ENCODE measurements at regions not wholly inside any gene's neighbourhood (a gene's known extent, or its start where the extent isn't known, plus 50 kb on each side); places are given as distances from the start of the nearest gene placed in this dataset.
"Not testable (repeated sequence)": the region's sequence is repeated elsewhere in the genome, so short reads cannot be mapped to it uniquely, and the experiment has no call there.

DNA sequence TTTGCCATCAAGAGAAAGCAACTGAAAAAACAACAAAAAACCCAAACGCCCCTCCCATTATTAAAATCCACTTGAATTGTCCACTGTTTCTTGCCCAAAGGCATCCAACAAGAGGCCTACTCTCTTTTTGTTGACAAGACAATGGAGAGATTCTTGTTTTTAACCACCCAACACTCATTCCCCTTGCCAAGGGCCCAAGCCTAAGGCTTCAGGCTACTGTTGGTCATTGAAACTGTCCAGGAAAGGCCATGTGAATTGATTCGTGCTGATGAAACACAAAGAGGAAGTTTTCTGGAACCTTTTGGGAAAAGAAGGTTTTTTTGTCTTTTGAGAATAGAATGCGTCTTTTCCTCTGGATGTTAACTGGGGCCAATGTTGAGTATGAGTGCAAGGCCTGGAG is 157.4 kb upstream of the PFN2 start:
- Histone ChIP-seq H3K4me1 (ENCODE audit: control insufficient read depth in 2 of 2, insufficient read depth in 2 of 2, low read length in 2 of 2) (no peaks in the 10 kb centered on the region), H3K27ac (ENCODE audit: low read depth in 2 of 2, low read length in 2 of 2) (no peak overlapping the region), H3K36me3 (ENCODE audit: control insufficient read depth in 2 of 2, insufficient read depth in 2 of 2, low read length in 2 of 2) (no peaks in the 10 kb centered on the region), H3K9me3 (ENCODE audit: control insufficient read depth in 2 of 2, low read length in 2 of 2) (no peaks in the 10 kb centered on the region), H3K4me3 (ENCODE audit: low read length in 2 of 2) (no peak overlapping the region), H3K9ac (ENCODE audit: low read depth in 1 of 2, low read length in 2 of 2) (no peak overlapping the region), H3K27me3 (ENCODE audit: control insufficient read depth in 2 of 2, insufficient read depth in 2 of 2, low read length in 2 of 2) (no peaks in the 10 kb centered on the region)

DNA sequence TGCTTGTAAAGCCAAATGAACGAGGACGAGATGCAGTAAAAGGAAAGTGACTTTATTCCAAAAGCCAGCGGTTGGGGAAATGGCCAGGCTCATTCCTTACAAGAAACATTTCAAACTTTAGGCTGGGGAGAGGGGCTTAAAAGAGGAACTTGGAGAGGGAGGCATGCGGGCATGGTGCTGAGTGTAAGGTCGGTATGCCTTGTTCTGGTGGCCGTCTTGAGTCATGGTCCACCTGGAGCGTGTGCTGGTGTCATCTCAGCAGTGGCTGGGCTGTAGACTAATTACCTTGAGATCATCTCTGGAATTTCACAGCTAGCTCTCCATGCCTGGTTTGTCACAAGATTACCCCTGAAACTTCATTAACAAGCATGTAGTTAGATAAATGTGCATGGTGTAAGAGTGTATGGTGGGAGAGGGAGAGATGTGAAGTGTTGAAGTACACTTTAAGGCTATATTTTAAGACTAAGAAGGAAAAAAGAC is 156.4 kb upstream of the PFN2 start:
- Histone ChIP-seq H3K36me3 (ENCODE audit: control insufficient read depth in 2 of 2, insufficient read depth in 2 of 2, low read length in 2 of 2) (no peaks in the 10 kb centered on the region), H3K27me3 (ENCODE audit: control insufficient read depth in 2 of 2, insufficient read depth in 2 of 2, low read length in 2 of 2) (no peaks in the 10 kb centered on the region), H3K27ac (ENCODE audit: low read depth in 2 of 2, low read length in 2 of 2) (no peak overlapping the region), H3K4me1 (ENCODE audit: control insufficient read depth in 2 of 2, insufficient read depth in 2 of 2, low read length in 2 of 2) (no peaks in the 10 kb centered on the region), H3K9ac (ENCODE audit: low read depth in 1 of 2, low read length in 2 of 2) (no peak overlapping the region), H3K4me3 (ENCODE audit: low read length in 2 of 2) (no peak overlapping the region), H3K9me3 (ENCODE audit: control insufficient read depth in 2 of 2, low read length in 2 of 2) (no peaks in the 10 kb centered on the region)

DNA sequence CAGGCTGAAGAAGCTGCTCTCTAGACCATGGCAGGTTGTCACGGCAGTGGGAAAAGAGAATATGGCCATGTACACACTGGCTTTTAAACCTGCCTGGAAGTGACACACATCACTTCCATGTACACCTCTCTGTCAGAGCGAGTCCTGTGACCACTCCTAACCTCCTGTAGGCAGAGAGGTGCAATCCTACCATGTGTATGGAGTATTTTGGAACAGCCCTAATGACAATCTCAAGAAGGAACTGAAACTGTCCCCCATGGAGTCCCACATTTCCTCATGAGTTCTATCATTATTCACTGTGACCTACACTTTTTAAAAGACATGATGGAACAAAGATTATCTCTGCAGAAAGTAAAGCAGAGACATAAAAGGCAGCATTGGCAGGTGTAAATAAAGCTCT is 153.4 kb upstream of the PFN2 start:
- Histone ChIP-seq H3K27ac (ENCODE audit: low read depth in 2 of 2, low read length in 2 of 2) (no peak overlapping the region), H3K9me3 (ENCODE audit: control insufficient read depth in 2 of 2, low read length in 2 of 2) (no peaks in the 10 kb centered on the region), H3K4me1 (ENCODE audit: control insufficient read depth in 2 of 2, insufficient read depth in 2 of 2, low read length in 2 of 2) (no peaks in the 10 kb centered on the region), H3K4me3 (ENCODE audit: low read length in 2 of 2) (no peak overlapping the region), H3K27me3 (ENCODE audit: control insufficient read depth in 2 of 2, insufficient read depth in 2 of 2, low read length in 2 of 2) (no peaks in the 10 kb centered on the region), H3K9ac (ENCODE audit: low read depth in 1 of 2, low read length in 2 of 2) (no peak overlapping the region), H3K36me3 (ENCODE audit: control insufficient read depth in 2 of 2, insufficient read depth in 2 of 2, low read length in 2 of 2) (no peaks in the 10 kb centered on the region)

DNA sequence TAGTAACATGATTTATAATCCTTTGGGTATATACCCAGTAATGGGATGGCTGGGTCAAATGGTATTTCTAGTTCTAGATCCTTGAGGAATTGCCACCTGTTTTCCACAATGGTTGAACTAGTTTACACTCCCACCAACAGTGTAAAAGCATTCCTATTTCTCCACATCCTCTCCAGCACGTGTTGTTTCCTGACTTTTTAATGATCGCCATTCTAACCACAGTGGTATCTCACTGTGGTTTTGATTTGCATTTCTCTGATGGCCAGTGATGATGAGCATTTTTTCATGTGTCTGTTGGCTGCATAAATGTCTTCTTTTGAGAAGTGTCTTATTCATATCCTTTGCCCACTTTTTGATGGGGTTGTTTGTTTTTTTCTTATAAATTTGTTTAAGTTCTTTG is 152.6 kb upstream of the PFN2 start:
- not testable (repeated sequence) for H3K27ac ChIP-seq (ENCODE audit: low read depth in 2 of 2, low read length in 2 of 2); H3K4me1 ChIP-seq (ENCODE audit: control insufficient read depth in 2 of 2, insufficient read depth in 2 of 2, low read length in 2 of 2); H3K36me3 ChIP-seq (ENCODE audit: control insufficient read depth in 2 of 2, insufficient read depth in 2 of 2, low read length in 2 of 2); H3K9ac ChIP-seq (ENCODE audit: low read depth in 1 of 2, low read length in 2 of 2); H3K9me3 ChIP-seq (ENCODE audit: control insufficient read depth in 2 of 2, low read length in 2 of 2); H3K4me3 ChIP-seq (ENCODE audit: low read length in 2 of 2); H3K27me3 ChIP-seq (ENCODE audit: control insufficient read depth in 2 of 2, insufficient read depth in 2 of 2, low read length in 2 of 2)

DNA sequence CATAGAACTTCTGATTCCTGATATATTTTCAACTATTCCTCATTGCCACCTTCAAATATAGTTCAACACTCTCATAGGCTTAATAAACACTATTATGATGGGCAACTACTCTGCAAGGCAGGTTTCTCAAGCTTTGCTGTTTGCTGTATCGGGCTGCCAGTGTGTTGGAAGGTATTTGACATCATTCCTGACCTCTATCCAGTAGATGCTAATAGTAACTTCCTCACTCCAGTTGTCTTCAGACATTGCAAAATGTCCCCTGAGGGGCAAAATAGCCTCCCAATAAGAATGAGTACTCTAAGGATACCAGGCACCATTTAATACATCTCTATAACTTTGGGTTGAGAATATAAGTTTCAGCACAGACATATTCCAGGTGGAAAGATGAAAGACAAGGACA is 147.5 kb upstream of the PFN2 start:
- Histone ChIP-seq H3K27me3 (ENCODE audit: control insufficient read depth in 2 of 2, insufficient read depth in 2 of 2, low read length in 2 of 2) (no peaks in the 10 kb centered on the region), H3K9ac (ENCODE audit: low read depth in 1 of 2, low read length in 2 of 2) (no peak overlapping the region), H3K9me3 (ENCODE audit: control insufficient read depth in 2 of 2, low read length in 2 of 2) (no peaks in the 10 kb centered on the region), H3K4me1 (ENCODE audit: control insufficient read depth in 2 of 2, insufficient read depth in 2 of 2, low read length in 2 of 2) (no peaks in the 10 kb centered on the region), H3K36me3 (ENCODE audit: control insufficient read depth in 2 of 2, insufficient read depth in 2 of 2, low read length in 2 of 2) (no peaks in the 10 kb centered on the region), H3K4me3 (ENCODE audit: low read length in 2 of 2) (no peak overlapping the region), H3K27ac (ENCODE audit: low read depth in 2 of 2, low read length in 2 of 2) (no peak overlapping the region)

DNA sequence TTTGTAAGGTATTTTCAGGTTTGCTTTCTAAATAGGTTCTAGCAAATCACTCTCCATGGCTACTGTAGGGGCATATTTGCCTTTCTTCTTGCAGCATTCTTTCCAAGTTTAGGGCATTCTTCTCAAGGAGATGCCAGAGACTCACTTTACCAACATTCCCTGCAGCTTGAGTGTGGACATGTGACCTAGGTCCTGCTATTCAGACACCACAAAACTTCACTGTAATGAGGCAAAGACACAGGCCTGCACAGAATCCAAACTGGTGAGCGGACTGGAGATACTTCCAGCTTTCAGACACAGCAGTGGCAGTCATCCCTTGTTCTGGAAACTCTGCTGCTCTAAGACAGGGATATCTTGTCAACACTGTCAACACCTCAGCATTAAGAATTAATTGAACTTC is 146.4 kb upstream of the PFN2 start:
- Histone ChIP-seq H3K9me3 (ENCODE audit: control insufficient read depth in 2 of 2, low read length in 2 of 2) (no peaks in the 10 kb centered on the region), H3K36me3 (ENCODE audit: control insufficient read depth in 2 of 2, insufficient read depth in 2 of 2, low read length in 2 of 2) (no peaks in the 10 kb centered on the region), H3K27ac (ENCODE audit: low read depth in 2 of 2, low read length in 2 of 2) (no peak overlapping the region), H3K9ac (ENCODE audit: low read depth in 1 of 2, low read length in 2 of 2) (no peak overlapping the region), H3K4me3 (ENCODE audit: low read length in 2 of 2) (no peak overlapping the region), H3K4me1 (ENCODE audit: control insufficient read depth in 2 of 2, insufficient read depth in 2 of 2, low read length in 2 of 2) (no peaks in the 10 kb centered on the region), H3K27me3 (ENCODE audit: control insufficient read depth in 2 of 2, insufficient read depth in 2 of 2, low read length in 2 of 2) (no peaks in the 10 kb centered on the region)

DNA sequence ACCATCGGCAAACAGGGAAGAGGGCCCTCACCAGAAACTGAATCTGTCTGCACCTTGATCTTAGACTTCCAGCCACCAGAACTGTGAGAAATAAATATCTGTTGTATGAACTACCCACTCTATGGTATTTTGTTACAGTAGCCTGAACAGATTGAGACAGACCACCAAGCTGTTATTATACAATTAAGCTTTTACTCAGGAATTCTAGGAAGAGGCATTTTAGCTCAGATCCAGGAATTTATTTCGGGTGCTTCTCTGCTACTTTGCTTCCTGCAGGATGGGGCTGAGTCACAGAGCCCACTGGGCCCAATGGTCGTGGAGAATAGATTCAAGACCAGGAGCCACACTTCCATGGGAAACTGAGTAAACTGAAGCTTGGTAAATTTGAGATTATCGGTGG is 145.5 kb upstream of the PFN2 start:
- H3K4me1 ChIP-seq (ENCODE audit: control insufficient read depth in 2 of 2, insufficient read depth in 2 of 2, low read length in 2 of 2) = no peaks in the 10 kb centered on the region
- no peaks in the 10 kb centered on the region for H3K27me3 ChIP-seq (ENCODE audit: control insufficient read depth in 2 of 2, insufficient read depth in 2 of 2, low read length in 2 of 2)
- no peak overlapping the region for H3K27ac ChIP-seq (ENCODE audit: low read depth in 2 of 2, low read length in 2 of 2)
- H3K9me3 ChIP-seq (ENCODE audit: control insufficient read depth in 2 of 2, low read length in 2 of 2) = no peaks in the 10 kb centered on the region
- no peak overlapping the region for H3K4me3 ChIP-seq (ENCODE audit: low read length in 2 of 2)
- H3K36me3 ChIP-seq (ENCODE audit: control insufficient read depth in 2 of 2, insufficient read depth in 2 of 2, low read length in 2 of 2) = no peaks in the 10 kb centered on the region
- H3K9ac ChIP-seq (ENCODE audit: low read depth in 1 of 2, low read length in 2 of 2) = no peak overlapping the region

DNA sequence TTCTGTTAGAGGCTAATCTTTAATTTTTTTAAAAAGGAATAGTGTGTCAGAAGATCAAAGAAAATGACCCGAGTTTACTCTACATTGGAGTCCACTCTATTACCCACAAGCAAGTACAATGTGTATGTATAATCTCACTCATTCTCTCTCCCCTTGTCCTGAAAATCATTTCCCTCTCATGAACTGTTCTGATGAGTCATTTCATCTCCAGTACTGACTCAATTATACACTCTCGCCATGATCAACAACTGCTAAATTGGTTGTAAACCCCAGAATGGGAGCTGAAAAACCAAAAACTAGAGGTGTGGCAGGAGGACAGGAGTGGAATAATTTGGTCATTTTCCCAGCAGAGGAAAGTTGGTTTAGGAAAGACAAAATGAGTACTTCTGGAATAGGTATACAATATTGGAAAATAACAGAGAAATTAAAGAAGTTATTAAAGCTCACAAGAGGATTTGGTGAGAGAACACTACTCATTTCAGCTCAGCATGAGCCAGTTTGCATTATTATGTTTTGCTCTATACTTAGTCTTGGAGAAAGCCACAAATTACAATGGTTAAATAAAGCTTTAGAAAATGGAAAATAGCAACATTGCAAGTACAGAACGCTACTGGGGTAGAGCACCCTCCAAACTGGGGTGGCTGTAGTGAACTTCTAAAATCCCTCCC is 144.3 kb upstream of the PFN2 start:
- Histone ChIP-seq H3K36me3 (ENCODE audit: control insufficient read depth in 2 of 2, insufficient read depth in 2 of 2, low read length in 2 of 2) (no peaks in the 10 kb centered on the region), H3K27ac (ENCODE audit: low read depth in 2 of 2, low read length in 2 of 2) (no peak overlapping the region), H3K27me3 (ENCODE audit: control insufficient read depth in 2 of 2, insufficient read depth in 2 of 2, low read length in 2 of 2) (no peaks in the 10 kb centered on the region), H3K4me3 (ENCODE audit: low read length in 2 of 2) (no peak overlapping the region), H3K9me3 (ENCODE audit: control insufficient read depth in 2 of 2, low read length in 2 of 2) (no peaks in the 10 kb centered on the region), H3K4me1 (ENCODE audit: control insufficient read depth in 2 of 2, insufficient read depth in 2 of 2, low read length in 2 of 2) (no peaks in the 10 kb centered on the region), H3K9ac (ENCODE audit: low read depth in 1 of 2, low read length in 2 of 2) (no peak overlapping the region)

DNA sequence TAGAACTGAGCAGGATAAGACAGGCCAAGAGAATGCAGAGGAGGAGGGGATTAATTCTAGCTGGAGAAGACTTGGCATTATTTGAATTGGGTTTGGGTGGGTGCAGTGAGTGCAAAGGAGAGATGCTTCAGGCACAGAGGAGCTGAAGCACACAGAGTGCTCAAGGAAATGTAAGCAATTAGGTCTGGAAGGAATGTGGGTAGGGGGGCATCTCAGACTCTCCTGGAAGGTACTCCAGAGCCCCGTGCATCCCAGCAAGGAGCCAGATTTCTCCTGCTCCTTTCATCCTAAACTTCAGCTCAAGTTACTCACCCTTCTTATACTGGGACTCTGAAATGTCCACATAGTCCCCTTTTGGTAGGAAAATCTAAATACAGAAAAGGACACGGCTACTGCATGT is 143.6 kb upstream of the PFN2 start:
- Histone ChIP-seq H3K4me3 (ENCODE audit: low read length in 2 of 2) (no peak overlapping the region), H3K9me3 (ENCODE audit: control insufficient read depth in 2 of 2, low read length in 2 of 2) (no peaks in the 10 kb centered on the region), H3K27me3 (ENCODE audit: control insufficient read depth in 2 of 2, insufficient read depth in 2 of 2, low read length in 2 of 2) (no peaks in the 10 kb centered on the region), H3K4me1 (ENCODE audit: control insufficient read depth in 2 of 2, insufficient read depth in 2 of 2, low read length in 2 of 2) (no peaks in the 10 kb centered on the region), H3K27ac (ENCODE audit: low read depth in 2 of 2, low read length in 2 of 2) (no peak overlapping the region), H3K36me3 (ENCODE audit: control insufficient read depth in 2 of 2, insufficient read depth in 2 of 2, low read length in 2 of 2) (no peaks in the 10 kb centered on the region), H3K9ac (ENCODE audit: low read depth in 1 of 2, low read length in 2 of 2) (no peak overlapping the region)

DNA sequence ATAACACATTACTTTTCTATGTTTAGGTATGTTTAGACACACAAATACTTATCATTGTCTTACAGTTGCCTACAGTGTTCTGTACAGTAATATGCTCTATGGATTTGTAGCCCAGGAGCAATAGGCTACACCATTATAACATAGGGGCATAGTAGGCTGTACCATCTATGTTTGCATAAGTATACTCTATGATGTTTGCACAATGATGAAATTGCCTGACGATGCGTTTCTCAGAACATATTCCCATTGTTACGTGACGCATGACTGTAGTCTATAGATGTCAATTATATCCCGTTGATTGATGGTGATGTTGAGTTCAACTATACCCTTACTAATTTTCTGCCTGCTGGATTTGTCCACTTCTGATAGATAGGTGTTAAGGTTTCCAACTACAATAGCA is 139.4 kb upstream of the PFN2 start:
- Histone ChIP-seq H3K4me1 (ENCODE audit: control insufficient read depth in 2 of 2, insufficient read depth in 2 of 2, low read length in 2 of 2) (no peaks in the 10 kb centered on the region), H3K9ac (ENCODE audit: low read depth in 1 of 2, low read length in 2 of 2) (no peak overlapping the region)

More for the DNA sequence above, 139.4 kb upstream of the PFN2 start:
- no peak overlapping the region for H3K27ac ChIP-seq (ENCODE audit: low read depth in 2 of 2, low read length in 2 of 2)
- H3K27me3 ChIP-seq (ENCODE audit: control insufficient read depth in 2 of 2, insufficient read depth in 2 of 2, low read length in 2 of 2) = no peaks in the 10 kb centered on the region
- no peaks in the 10 kb centered on the region for H3K36me3 ChIP-seq (ENCODE audit: control insufficient read depth in 2 of 2, insufficient read depth in 2 of 2, low read length in 2 of 2)
- H3K9me3 ChIP-seq (ENCODE audit: control insufficient read depth in 2 of 2, low read length in 2 of 2) = no peaks in the 10 kb centered on the region
- no peak overlapping the region for H3K4me3 ChIP-seq (ENCODE audit: low read length in 2 of 2)
